HUES64 (cell line): ENCODE measurements at regions not wholly inside any gene's neighbourhood (a gene's known extent, or its start where the extent isn't known, plus 50 kb on each side); places are given as distances from the start of the nearest gene placed in this dataset.

ENCODE experiments used
- H3K27ac ChIP-seq: 2 replicates; pipeline ENCODE4 v1.7.0; 2013; ENCODE audit warnings: low read depth, low read length, inconsistent platforms
- H3K27me3 ChIP-seq: 2 replicates; pipeline ENCODE4 v1.6.1; 2013; ENCODE audit warnings: mild to moderate bottlenecking, low read length; ENCODE audit not compliant: insufficient read depth
- H3K36me3 ChIP-seq: 2 replicates; pipeline ENCODE4 v1.6.1; 2013; ENCODE audit warnings: mild to moderate bottlenecking, low read length; ENCODE audit not compliant: insufficient read depth
- H3K4me1 ChIP-seq: 2 replicates; pipeline ENCODE4 v1.6.1; 2013; ENCODE audit warnings: mild to moderate bottlenecking, low read length, moderate library complexity; ENCODE audit not compliant: insufficient read depth
- H3K4me3 ChIP-seq: 2 replicates; pipeline ENCODE4 v1.5.1; 2013; ENCODE audit warnings: mild to moderate bottlenecking, low read length, moderate library complexity
- H3K9ac ChIP-seq: 2 replicates; pipeline ENCODE4 v1.6.1; 2013; ENCODE audit warnings: mild to moderate bottlenecking, low read depth, low read length
- H3K9me3 ChIP-seq: 2 replicates; pipeline ENCODE4 v1.6.1; 2013; ENCODE audit warnings: low read depth, low read length; ENCODE audit not compliant: insufficient read depth
- WGBS: fragments of 150-250, 120-280 bp; methylation state at CpG from one replicate; pipeline ENCODE4 v1.1.7; 2013; ENCODE audit warnings: missing lambda C conversion rate; 5-methylcytosine and 5-hydroxymethylcytosine counted together

DNA sequence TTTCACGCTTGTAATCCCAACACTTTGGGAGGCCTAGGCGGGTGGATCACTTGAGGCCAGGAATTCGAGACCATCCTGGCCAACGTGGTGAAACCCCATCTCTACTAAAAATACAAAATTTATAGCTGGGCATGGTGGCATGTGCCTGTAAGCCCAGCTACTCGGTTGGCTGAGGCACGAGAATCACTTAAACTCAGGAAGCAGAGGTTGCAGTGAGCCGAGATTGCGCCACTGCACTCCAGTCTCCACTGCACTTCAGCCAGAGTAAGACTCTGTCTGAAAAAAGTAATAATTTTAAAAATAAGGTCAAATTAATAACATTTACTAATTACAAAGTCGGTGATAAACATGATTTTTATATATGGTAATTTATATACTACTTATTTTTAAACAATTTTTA, 155.9 kb downstream of the AXIN2 start:
- Histone ChIP-seq H3K27ac (no peak overlapping the region), H3K27me3 (no peaks in the 10 kb centered on the region), H3K36me3 (no peaks in the 10 kb centered on the region), H3K9ac (no peak overlapping the region), H3K9me3 (no peaks in the 10 kb centered on the region), H3K4me1 (no peaks in the 10 kb centered on the region), H3K4me3 (no peak overlapping the region)
- WGBS: 82% methylated on average over 8 of the region's 9 CpGs

DNA sequence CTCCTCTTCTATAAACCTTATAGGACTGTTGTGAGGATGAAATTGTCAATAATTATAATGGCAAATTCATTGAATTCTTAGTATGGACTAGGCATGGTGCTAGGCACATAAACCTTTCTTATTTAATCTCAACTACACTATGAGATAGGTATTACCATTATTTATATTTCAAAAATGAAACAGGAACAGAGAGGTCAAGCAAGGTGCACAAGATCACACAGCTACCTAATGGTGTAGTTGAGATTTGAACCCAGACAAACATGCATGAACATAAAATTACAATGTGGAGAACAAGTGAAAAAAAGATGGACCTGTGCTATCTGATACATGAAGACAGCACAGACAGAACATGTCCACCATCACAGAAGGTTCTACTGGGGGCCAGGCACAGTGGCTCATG, 156.7 kb downstream of the AXIN2 start:
- Histone ChIP-seq H3K4me1 (no peaks in the 10 kb centered on the region), H3K36me3 (no peaks in the 10 kb centered on the region), H3K4me3 (no peak overlapping the region), H3K9ac (no peak overlapping the region), H3K27me3 (no peaks in the 10 kb centered on the region), H3K9me3 (no peaks in the 10 kb centered on the region), H3K27ac (no peak overlapping the region)

DNA sequence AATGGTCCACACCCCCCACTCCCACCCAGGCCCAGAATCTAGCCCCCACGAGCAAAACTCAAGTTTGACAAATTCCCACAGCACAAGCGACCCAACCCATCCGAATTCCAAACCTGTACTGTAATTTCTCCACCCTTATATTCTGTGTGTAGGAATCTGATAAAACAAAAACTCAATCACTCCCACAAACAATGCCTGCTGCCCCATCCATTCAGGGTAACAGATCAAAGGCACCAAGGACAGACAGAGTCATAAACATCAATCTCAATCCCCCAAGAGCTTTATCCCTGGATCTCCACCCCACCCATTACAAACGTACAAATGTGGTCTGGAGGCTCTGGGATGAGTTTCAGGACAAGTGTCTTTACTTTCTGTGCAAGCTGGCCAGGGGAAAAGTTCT, 157.8 kb downstream of the AXIN2 start:
- Histone ChIP-seq H3K9me3 (no peaks in the 10 kb centered on the region), H3K4me3 (no peak overlapping the region), H3K36me3 (no peaks in the 10 kb centered on the region), H3K27ac (no peak overlapping the region), H3K4me1 (no peaks in the 10 kb centered on the region), H3K27me3 (no peaks in the 10 kb centered on the region), H3K9ac (no peak overlapping the region)
- WGBS: 80% methylated on average over 3 of the region's 4 CpGs

DNA sequence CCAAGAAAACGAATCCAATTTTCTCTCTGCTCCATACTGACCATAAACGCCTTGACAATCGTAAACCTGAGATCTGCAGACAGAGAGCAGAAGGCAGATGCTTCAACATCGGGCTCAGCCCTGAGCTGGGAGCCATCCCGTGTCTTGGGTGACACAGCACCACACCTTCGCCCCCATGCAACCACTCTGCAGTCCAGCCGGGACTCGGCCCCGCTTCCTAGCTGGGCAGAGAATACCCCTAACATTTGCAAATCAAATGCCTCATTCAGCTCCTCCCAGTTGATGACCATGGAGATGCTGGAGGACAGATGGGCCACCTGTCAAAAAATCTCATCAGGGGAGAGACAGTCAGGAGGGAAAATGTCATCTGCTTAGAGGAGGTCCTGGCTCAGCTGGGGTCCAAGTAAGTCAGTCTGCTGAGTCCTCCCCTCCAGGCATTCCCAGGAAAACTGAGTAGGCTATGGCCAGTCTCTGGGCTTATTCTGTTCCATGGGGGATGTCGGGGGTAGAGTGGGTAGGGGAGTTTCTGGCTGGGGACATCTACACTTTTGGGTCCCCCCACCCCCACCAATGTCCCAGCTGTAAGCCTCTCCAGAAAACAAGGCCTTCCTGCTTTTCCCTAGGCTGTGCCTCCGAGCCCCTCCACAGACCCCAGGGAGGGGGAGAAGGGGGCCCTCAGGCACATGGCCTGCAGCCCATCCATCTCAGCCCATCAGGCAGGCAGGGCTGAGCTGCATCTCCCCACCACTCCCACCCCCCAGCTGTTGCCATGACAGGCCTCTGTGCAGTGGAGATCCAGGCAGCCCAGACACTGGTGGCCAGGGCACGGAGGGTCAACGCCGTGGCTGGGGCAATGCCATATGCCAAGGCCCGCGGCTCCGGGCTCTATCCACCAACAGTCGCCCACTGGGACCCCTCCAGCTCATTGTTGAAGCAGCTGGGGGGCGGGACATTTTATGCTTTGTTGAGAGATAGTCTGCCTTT, 158.6 kb downstream of the AXIN2 start:
- Histone ChIP-seq H3K27ac (no peak overlapping the region), H3K9ac (no peak overlapping the region), H3K4me1 (no peaks in the 10 kb centered on the region), H3K9me3 (no peaks in the 10 kb centered on the region), H3K4me3 (no peak overlapping the region), H3K27me3 (no peaks in the 10 kb centered on the region), H3K36me3 (no peaks in the 10 kb centered on the region)
- 91% methylated on average over 18 of the region's 19 CpGs for WGBS

DNA sequence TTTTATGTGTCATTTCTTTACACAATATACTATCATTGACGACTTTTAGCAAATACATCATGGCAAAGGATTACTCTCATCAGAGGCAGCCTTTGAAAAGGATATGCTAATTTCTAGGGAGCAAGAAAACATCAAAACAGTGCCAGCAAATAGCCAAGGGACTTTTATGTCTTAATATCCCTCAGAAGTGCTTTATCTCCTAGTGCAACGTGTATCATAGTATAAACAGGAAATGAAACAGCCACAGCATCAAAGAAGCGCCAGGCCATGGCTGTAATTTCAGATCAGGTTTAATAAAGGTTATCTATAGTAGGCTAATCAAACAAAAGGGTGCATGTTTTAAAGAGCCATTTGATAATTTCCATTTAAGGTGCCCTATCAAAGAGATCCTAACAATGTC, 159.9 kb downstream of the AXIN2 start:
- 89% methylated on average over 3 of the region's 3 CpGs for WGBS
- no peaks in the 10 kb centered on the region for H3K4me1 ChIP-seq
- H3K27ac ChIP-seq: no peak overlapping the region
- no peak overlapping the region for H3K9ac ChIP-seq
- no peaks in the 10 kb centered on the region for H3K9me3 ChIP-seq
- no peaks in the 10 kb centered on the region for H3K36me3 ChIP-seq
- no peak overlapping the region for H3K4me3 ChIP-seq
- H3K27me3 ChIP-seq: no peaks in the 10 kb centered on the region

DNA sequence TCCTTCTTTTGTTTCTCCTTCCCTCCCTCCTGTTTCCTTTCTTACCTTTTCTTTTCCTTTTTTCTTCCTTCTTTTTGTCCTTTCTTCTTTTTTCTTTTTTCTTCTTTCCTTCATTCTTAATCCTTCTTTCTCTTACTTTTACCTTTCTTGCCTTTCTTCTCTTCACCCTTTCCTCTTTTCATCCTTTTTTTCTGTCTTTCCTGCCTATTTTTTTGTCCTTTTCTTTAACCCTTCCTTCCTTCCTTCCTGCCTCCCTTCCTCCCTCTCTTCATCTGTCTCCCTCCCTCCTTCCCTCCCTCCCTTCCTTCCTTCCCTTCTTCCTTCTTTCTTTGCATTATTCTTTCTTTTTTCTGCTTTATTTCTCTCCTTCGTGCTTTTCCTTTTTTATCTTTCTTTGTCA, 160.7 kb downstream of the AXIN2 start:
- H3K27me3 ChIP-seq: no peaks in the 10 kb centered on the region

DNA sequence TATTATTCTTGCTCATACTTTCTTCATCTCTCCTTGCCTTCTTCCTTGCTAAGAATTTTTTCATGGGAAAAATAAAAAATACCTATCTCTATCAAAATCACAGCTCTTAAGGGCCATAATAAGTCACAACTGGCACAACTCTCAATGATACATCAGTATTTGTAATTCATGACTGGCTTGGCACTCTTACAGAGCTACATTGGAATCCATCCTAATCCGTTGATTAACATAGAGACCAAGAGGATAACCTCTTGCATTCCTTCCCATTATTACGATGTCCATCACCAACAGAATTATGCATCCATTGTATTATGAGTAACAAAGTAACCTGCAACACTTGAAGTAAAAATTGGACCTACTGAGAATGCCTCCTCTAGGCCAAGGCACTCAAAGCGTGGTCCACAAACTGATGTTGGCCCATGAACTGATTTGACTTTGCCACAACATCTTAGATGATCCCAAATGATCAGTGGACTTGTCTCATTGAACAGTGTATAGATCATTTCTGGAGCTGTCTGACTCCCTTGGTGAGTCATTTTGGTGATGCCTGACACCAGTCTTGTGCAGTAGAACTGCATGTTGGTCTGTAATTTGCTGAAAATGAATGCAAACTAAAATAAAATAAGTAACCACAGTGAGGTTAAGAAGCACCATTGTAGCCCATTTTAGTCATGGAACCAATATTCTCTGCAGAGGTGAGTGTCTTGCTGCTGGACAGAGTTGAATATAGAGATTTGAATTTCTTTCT, 163.2 kb downstream of the AXIN2 start:
- Histone ChIP-seq H3K4me3 (no peak overlapping the region), H3K27me3 (no peaks in the 10 kb centered on the region), H3K27ac (no peak overlapping the region), H3K9me3 (no peaks in the 10 kb centered on the region), H3K4me1 (no peaks in the 10 kb centered on the region), H3K36me3 (no peaks in the 10 kb centered on the region), H3K9ac (no peak overlapping the region)
- WGBS: 95% methylated on average over 3 of the region's 3 CpGs

More for the DNA sequence above, 160.7 kb downstream of the AXIN2 start:
- Histone ChIP-seq H3K4me3 (no peak overlapping the region), H3K9me3 (no peaks in the 10 kb centered on the region), H3K27ac (no peak overlapping the region), H3K4me1 (no peaks in the 10 kb centered on the region), H3K36me3 (no peaks in the 10 kb centered on the region), H3K9ac (no peak overlapping the region)
- 96% methylated on average over 1 of the region's 1 CpG for WGBS

DNA sequence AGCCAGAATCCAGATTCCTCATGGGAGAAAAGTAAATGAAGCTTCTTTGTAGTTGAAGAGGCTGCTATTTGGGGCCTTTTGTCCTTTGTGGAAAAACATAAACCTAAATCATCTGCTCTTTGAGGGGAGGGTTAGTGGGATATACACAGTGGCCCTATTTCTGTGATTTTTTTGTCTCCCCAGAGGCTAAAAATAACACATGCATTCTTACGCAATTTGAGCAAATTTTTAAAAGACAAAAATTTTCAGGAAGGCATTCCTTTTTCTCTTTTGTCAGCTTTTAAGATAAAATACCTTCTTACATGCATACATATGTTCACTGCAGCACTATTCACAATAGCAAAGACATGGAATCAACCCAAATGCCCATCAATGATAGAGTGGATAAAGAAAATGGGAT, 165.5 kb downstream of the AXIN2 start:
- no peaks in the 10 kb centered on the region for H3K4me1 ChIP-seq
- H3K9me3 ChIP-seq: no peaks in the 10 kb centered on the region
- 95% methylated on average over 1 of the region's 1 CpG for WGBS
- H3K4me3 ChIP-seq: no peak overlapping the region
- H3K9ac ChIP-seq: no peak overlapping the region
- H3K27me3 ChIP-seq: no peaks in the 10 kb centered on the region
- H3K27ac ChIP-seq: no peak overlapping the region
- no peaks in the 10 kb centered on the region for H3K36me3 ChIP-seq

DNA sequence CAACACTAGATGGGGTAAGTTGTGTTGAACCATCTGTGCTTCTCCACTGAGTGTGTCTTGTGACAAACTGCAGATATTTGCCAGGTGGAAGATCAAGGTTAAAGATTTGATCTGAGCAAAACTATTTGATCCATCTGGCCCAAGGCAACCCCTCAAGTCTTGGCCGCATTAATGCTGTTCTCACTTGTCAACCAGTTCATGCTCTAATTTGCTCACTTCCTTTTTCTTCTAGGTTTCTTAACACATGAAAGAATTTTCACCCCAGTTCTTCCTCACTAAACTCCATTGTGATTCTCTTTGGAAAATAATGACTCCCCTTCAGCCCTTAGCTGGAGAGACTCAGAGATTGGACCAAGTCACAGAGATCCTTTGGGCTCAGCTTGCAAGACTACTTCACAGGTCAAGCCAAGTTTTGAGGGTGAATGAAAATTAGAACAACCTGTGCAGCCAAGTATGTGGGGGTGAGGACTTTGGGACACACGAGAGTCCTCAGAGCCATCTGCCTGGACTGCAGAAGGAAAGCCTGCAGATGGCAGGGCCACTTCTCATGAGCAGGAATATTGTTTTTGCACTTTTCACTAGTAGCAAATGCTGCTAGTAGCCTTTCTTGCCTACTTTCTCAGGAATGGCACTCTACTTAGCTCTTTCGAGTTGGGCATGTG, 166.5 kb downstream of the AXIN2 start:
- H3K36me3 ChIP-seq: no peaks in the 10 kb centered on the region
- H3K4me1 ChIP-seq: no peaks in the 10 kb centered on the region
- 91% methylated on average over 3 of the region's 3 CpGs for WGBS
- no peak overlapping the region for H3K27ac ChIP-seq
- no peaks in the 10 kb centered on the region for H3K9me3 ChIP-seq
- no peak overlapping the region for H3K9ac ChIP-seq
- H3K4me3 ChIP-seq: no peak overlapping the region
- no peaks in the 10 kb centered on the region for H3K27me3 ChIP-seq

DNA sequence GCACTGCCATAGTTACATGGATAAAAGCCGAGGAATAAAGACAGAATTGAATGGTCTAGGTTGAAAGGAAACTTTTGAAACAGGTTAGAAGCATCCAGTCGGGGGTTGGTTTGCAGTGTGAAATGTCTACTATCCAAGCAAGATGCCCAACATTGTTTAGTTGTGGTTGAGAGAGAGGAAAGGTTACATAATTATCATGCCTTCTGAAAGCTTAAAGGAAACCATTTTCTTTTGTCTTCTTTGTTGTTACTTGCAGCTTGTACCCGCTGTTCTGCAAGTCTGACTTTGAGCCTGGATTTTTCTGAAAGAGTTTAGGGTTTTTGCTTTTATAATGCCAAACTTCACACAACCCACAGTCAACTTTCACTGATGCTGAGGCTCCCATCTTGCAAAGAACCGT, 167.9 kb downstream of the AXIN2 start:
- no peak overlapping the region for H3K9ac ChIP-seq
- no peaks in the 10 kb centered on the region for H3K27me3 ChIP-seq
- WGBS: 93% methylated on average over 4 of the region's 4 CpGs
- no peaks in the 10 kb centered on the region for H3K4me1 ChIP-seq
- no peaks in the 10 kb centered on the region for H3K9me3 ChIP-seq
- H3K27ac ChIP-seq: no peak overlapping the region
- no peak overlapping the region for H3K4me3 ChIP-seq
- H3K36me3 ChIP-seq: no peaks in the 10 kb centered on the region

DNA sequence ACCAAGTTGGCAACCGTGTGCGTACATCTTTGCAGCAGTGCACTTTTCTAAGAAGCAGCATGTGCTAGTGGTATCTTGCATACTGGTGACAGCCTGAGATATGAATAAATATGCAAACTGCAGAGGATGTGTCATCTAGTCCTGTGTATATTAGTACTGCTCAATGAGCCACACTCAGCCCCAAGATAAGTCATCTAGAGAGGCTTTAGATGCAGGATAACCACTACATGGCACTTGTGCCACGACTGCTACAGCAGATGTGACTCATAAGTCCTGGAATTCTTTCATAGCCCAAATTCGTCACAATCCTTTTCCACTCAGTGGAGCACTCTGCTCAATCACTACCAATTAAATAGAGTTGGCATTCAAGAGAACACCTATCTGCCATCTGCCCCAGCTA, 171.5 kb downstream of the AXIN2 start:
- H3K9ac ChIP-seq: no peak overlapping the region
- H3K36me3 ChIP-seq: no peaks in the 10 kb centered on the region
- H3K4me3 ChIP-seq: no peak overlapping the region
- H3K9me3 ChIP-seq: no peaks in the 10 kb centered on the region
- no peak overlapping the region for H3K27ac ChIP-seq
- WGBS: 88% methylated on average over 4 of the region's 4 CpGs
- no peaks in the 10 kb centered on the region for H3K27me3 ChIP-seq
- no peaks in the 10 kb centered on the region for H3K4me1 ChIP-seq
